ENCODE measurements at regions not wholly inside any gene's neighbourhood (a gene's known extent, or its start where the extent isn't known, plus 50 kb on each side); places are given as distances from the start of the nearest gene placed in this dataset.
"Not testable (repeated sequence)": the region's sequence is repeated elsewhere in the genome, so short reads cannot be mapped to it uniquely, and the experiment has no call there.

- H4K20me1 ChIP-seq (ENCODE audit: insufficient read depth); DNase-seq; H3K4me1 ChIP-seq (ENCODE audit: control insufficient read depth in 1 of 2, insufficient read depth in 2 of 2, low read depth in 1 of 2, low read length in 1 of 2); H2AFZ ChIP-seq (ENCODE audit: low read depth); H3F3A ChIP-seq (replicated peaks; ENCODE audit: insufficient read depth); H3K9ac ChIP-seq; H3K4me2 ChIP-seq; H3K27me3 ChIP-seq (ENCODE audit: insufficient read depth); H3K27ac ChIP-seq (ENCODE audit: low read depth in 2 of 2, low read length in 1 of 2); H3K9me3 ChIP-seq; H3K36me3 ChIP-seq (replicated peaks in 1 of 2; ENCODE audit: control insufficient read depth in 1 of 2, insufficient read depth in 2 of 2, low read length in 1 of 2); H3K79me2 ChIP-seq (ENCODE audit: insufficient read depth); H3K9me2 ChIP-seq; POLR2A ChIA-PET; CTCF ChIA-PET; H3K4me3 ChIP-seq (ENCODE audit: low read depth in 2 of 2, low read length in 1 of 2): not testable (repeated sequence)
- 33% methylated on average over 1 of the region's 2 CpGs for WGBS (ENCODE audit: low lambda C conversion rate)
Measured at GRCh38 chr9:88886762-88887161, 104.5 kb upstream of the S1PR3 start.

- Histone ChIP-seq H3K27ac (ENCODE audit: low read depth in 2 of 2, low read length in 1 of 2) (0 out of 4 replicates have a peak overlapping the region, but pooled peaks of 1 of the 2 experiments have one; percentile 3), H3K9me3 (no peaks in the 10 kb centered on the region), H3F3A (replicated peaks; ENCODE audit: insufficient read depth) (no peaks in the 10 kb centered on the region), H3K79me2 (ENCODE audit: insufficient read depth) (no peaks in the 10 kb centered on the region), H3K27me3 (ENCODE audit: insufficient read depth) (no peaks in the 10 kb centered on the region), H2AFZ (ENCODE audit: low read depth) (peak overlapping the region; percentile 73), H4K20me1 (ENCODE audit: insufficient read depth) (no peaks in the 10 kb centered on the region), H3K9ac (no peak overlapping the region), H3K36me3 (replicated peaks in 1 of 2; ENCODE audit: control insufficient read depth in 1 of 2, insufficient read depth in 2 of 2, low read length in 1 of 2) (no peaks in the 10 kb centered on the region), H3K4me3 (ENCODE audit: low read depth in 2 of 2, low read length in 1 of 2) (no peak overlapping the region), H3K4me1 (ENCODE audit: control insufficient read depth in 1 of 2, insufficient read depth in 2 of 2, low read depth in 1 of 2, low read length in 1 of 2) (peaks cover 0 to 9% of the 10 kb centered on the region in 2 experiments; a peak in 2 of 4 replicates), H3K4me2 (no peak overlapping the region), H3K9me2 (no peaks in the 10 kb centered on the region)
- DNase-seq = peak; percentile 47
- CTCF ChIA-PET = interaction anchor here (1.3 kb wide), 1 partner anchor 26 kb away, joined by 5 read pairs; no protein-coding TSS in a partner anchor
- WGBS (ENCODE audit: low lambda C conversion rate) = 46% methylated on average over 4 of the region's 4 CpGs
- no peak for TF ChIP-seq TCF12 (IDR thresholded peaks at IDR 0.05)
- TF ChIP-seq MXI1 (IDR thresholded peaks at IDR 0.05; ENCODE audit: low read depth, low read length) = no peak
- no peak for TF ChIP-seq PBX3 (IDR thresholded peaks at IDR 0.05)
- no peak for TF ChIP-seq FOSL2 (IDR thresholded peaks at IDR 0.05; ENCODE audit: borderline replicate concordance, low read depth)
- TF ChIP-seq RFX5 (IDR thresholded peaks at IDR 0.05; ENCODE audit: low read length) = peak; percentile 87
- POLR2A ChIA-PET = no interaction called here
Measured at GRCh38 chr9:88889386-88889785, 101.9 kb upstream of the S1PR3 start.

- H3K9ac ChIP-seq = no peak overlapping the region
- H3K27me3 ChIP-seq (ENCODE audit: insufficient read depth) = no peaks in the 10 kb centered on the region
- no peaks in the 10 kb centered on the region for H3K79me2 ChIP-seq (ENCODE audit: insufficient read depth)
- H3F3A ChIP-seq (replicated peaks; ENCODE audit: insufficient read depth) = no peaks in the 10 kb centered on the region
- DNase-seq = no peak
- whole genome bisulfite sequencing (ENCODE audit: low lambda C conversion rate) = 72% methylated on average over 4 of the region's 4 CpGs
- peaks cover 0 to 9% of the 10 kb centered on the region in 2 experiments; a peak in 2 of 4 replicates for H3K4me1 ChIP-seq (ENCODE audit: control insufficient read depth in 1 of 2, insufficient read depth in 2 of 2, low read depth in 1 of 2, low read length in 1 of 2)
- no peaks in the 10 kb centered on the region for H4K20me1 ChIP-seq (ENCODE audit: insufficient read depth)
- no peak overlapping the region for H3K4me2 ChIP-seq
- TF ChIP-seq REST (IDR thresholded peaks at IDR 0.05; ENCODE audit: low read depth, low read length) = no peak
- TF ChIP-seq USF1 (IDR thresholded peaks at IDR 0.05; ENCODE audit: borderline replicate concordance, low read depth) = no peak
- no peak for TF ChIP-seq SMC3 (IDR thresholded peaks at IDR 0.05; ENCODE audit: low read depth, low read length)
- no peak for TF ChIP-seq TCF12 (IDR thresholded peaks at IDR 0.05)
- TF ChIP-seq YY1 (IDR thresholded peaks at IDR 0.05; ENCODE audit: low read depth) = no peak
- no peak for TF ChIP-seq MAX (IDR thresholded peaks at IDR 0.05; ENCODE audit: low read depth)
- no peak for TF ChIP-seq FOXJ3 (CRISPR knock-in tag; IDR thresholded peaks at IDR 0.05)
- TF ChIP-seq PBX3 (IDR thresholded peaks at IDR 0.05) = no peak
- no peak for TF ChIP-seq SIN3A (IDR thresholded peaks at IDR 0.05; ENCODE audit: borderline replicate concordance, low read depth, low read length)
- no peak for TF ChIP-seq FOSL2 (IDR thresholded peaks at IDR 0.05; ENCODE audit: borderline replicate concordance, low read depth)
- TF ChIP-seq RXRA (IDR thresholded peaks at IDR 0.05; ENCODE audit: borderline replicate concordance, low read depth) = no peak
- no peak for TF ChIP-seq NFIC (IDR thresholded peaks at IDR 0.05; ENCODE audit: borderline replicate concordance)
- no peak for TF ChIP-seq RAD21 (IDR thresholded peaks at IDR 0.05; ENCODE audit: low read length)
- no peak for TF ChIP-seq TAF1 (IDR thresholded peaks at IDR 0.05; ENCODE audit: borderline replicate concordance, low read depth, low read length)
- H2AFZ ChIP-seq (ENCODE audit: low read depth) = no peak overlapping the region
- no peaks in the 10 kb centered on the region for H3K9me2 ChIP-seq
- no peak overlapping the region for H3K27ac ChIP-seq (ENCODE audit: low read depth in 2 of 2, low read length in 1 of 2)
- ChIA-PET POLR2A (no interaction called here), CTCF (no interaction called here)
- no peak overlapping the region for H3K4me3 ChIP-seq (ENCODE audit: low read depth in 2 of 2, low read length in 1 of 2)
- no peaks in the 10 kb centered on the region for H3K36me3 ChIP-seq (replicated peaks in 1 of 2; ENCODE audit: control insufficient read depth in 1 of 2, insufficient read depth in 2 of 2, low read length in 1 of 2)
- no peaks in the 10 kb centered on the region for H3K9me3 ChIP-seq
Measured at GRCh38 chr9:88890546-88890945, 100.7 kb upstream of the S1PR3 start.
